AG04450 (cell line): ENCODE measurements at regions not wholly inside any gene's neighbourhood (a gene's known extent, or its start where the extent isn't known, plus 50 kb on each side); places are given as distances from the start of the nearest gene placed in this dataset.

Experiments
- CTCF ChIA-PET: fragments of 300-600, 350-600 bp; formaldehyde crosslinking; extraction: SDS; loops from one replicate; lab custom pipeline; 2022; ENCODE audit warnings: antibody characterized with exemption, inconsistent platforms; lab: Charles Lee
- POLR2A ChIA-PET: fragments of 350-600 bp; formaldehyde crosslinking; extraction: SDS; loops from one replicate; lab custom pipeline; 2021; ENCODE audit warnings: antibody characterized with exemption, inconsistent platforms; lab: Yijun Ruan, JAX
- DNase-seq: peaks from one replicate; pipeline ENCODE4 v3.0.0-alpha.2; 2011; ENCODE audit warnings: low read depth, low spot score
- H3K27ac ChIP-seq: one replicate; pipeline ENCODE4 v1.5.1; 2012; ENCODE audit warnings: low read depth, low read length, control low read depth
- H3K27me3 ChIP-seq: one replicate; pipeline ENCODE4 v1.6.0; 2012; ENCODE audit warnings: low read length; ENCODE audit not compliant: control insufficient read depth, insufficient read depth
- H3K4me3 ChIP-seq: 2 replicates; pipeline ENCODE4 v1.5.1; 2011; ENCODE audit warnings: mild to moderate bottlenecking, low read depth, low read length, control low read depth
- H3K9me3 ChIP-seq: 2 replicates; pipeline ENCODE4 v1.5.1; 2012; ENCODE audit warnings: low read length; ENCODE audit not compliant: control insufficient read depth, insufficient read depth
- TF ChIP-seq, protein P1 (sequence below): IDR thresholded peaks from 2 replicates; pipeline ENCODE4 v1.5.1; 2011; ENCODE audit warnings: low read depth, low read length, control low read depth, inconsistent platforms

DNA sequence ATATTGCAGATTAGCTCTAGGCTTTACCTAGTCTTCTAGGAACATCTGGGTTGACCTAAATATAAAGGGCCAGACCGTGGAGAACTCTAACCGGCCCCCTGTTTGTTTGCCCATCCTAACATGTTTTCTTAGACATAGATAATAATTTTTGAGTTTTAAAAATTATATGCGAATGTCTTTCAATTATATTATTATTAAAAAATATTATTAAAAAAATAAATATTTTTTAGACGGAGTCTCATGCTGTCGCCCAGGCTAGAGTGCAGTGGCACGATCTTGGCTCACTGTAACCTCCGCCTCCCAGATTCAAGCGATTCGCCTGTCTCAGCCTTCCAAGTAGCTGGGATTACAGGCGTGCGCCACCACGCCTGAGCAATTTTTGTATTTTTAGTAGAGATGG, 318.5 kb downstream of the INHBA start:
- peaks cover 2% of the 10 kb centered on the region for H3K27me3 ChIP-seq
- no peak overlapping the region for H3K4me3 ChIP-seq
- CTCF ChIA-PET: no interaction called here
- no peak overlapping the region for H3K27ac ChIP-seq
- POLR2A ChIA-PET: no interaction called here
- no peak for DNase-seq
- TF ChIP-seq, protein P1, sequence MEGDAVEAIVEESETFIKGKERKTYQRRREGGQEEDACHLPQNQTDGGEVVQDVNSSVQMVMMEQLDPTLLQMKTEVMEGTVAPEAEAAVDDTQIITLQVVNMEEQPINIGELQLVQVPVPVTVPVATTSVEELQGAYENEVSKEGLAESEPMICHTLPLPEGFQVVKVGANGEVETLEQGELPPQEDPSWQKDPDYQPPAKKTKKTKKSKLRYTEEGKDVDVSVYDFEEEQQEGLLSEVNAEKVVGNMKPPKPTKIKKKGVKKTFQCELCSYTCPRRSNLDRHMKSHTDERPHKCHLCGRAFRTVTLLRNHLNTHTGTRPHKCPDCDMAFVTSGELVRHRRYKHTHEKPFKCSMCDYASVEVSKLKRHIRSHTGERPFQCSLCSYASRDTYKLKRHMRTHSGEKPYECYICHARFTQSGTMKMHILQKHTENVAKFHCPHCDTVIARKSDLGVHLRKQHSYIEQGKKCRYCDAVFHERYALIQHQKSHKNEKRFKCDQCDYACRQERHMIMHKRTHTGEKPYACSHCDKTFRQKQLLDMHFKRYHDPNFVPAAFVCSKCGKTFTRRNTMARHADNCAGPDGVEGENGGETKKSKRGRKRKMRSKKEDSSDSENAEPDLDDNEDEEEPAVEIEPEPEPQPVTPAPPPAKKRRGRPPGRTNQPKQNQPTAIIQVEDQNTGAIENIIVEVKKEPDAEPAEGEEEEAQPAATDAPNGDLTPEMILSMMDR: no peak
- H3K9me3 ChIP-seq: no peaks in the 10 kb centered on the region

DNA sequence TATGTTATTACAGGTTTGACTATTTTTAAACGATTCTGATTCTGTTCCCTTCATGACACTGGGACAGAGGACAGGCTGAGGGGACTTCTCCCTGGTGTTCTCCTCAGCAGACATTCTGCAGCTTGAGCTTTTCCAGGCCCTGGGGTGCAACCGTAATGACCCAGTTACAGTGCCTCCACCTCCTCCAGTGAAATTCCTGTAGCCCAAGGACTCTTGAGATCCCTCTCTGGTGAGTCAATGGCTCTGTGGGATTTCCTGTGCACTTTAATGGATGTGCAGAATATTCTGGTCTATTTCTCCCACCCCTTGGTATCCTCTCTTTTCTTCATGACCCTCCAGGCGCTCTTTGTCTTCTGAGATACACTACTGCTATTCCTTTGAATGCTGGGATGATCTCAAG, 319.3 kb downstream of the INHBA start:
- TF ChIP-seq, protein P1: no peak
- ChIA-PET CTCF (no interaction called here), POLR2A (no interaction called here)
- H3K9me3 ChIP-seq: no peaks in the 10 kb centered on the region
- no peak overlapping the region for H3K27ac ChIP-seq
- peaks cover 2% of the 10 kb centered on the region for H3K27me3 ChIP-seq
- no peak for DNase-seq
- no peak overlapping the region for H3K4me3 ChIP-seq

DNA sequence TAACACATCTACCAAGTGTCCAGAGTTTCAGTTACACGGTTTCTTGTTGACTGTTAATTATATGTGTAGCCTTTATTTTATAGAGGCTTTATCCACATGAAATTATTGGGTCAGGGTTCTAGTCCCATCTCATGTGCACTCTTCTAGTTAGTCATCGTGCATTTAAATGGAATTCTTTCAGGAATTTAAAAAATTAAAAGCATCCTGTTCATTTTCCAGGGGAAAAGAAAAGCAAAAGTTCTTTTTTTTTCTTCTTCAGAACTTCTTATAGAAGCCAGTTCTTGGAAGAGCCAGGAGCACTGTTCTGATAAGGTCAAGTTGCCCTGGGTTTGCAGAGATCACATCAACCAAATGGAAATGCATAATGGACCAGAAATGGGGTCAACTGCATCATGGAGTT, 324.7 kb downstream of the INHBA start:
- CTCF ChIA-PET: no interaction called here
- TF ChIP-seq, protein P1: no peak
- POLR2A ChIA-PET: no interaction called here

DNA sequence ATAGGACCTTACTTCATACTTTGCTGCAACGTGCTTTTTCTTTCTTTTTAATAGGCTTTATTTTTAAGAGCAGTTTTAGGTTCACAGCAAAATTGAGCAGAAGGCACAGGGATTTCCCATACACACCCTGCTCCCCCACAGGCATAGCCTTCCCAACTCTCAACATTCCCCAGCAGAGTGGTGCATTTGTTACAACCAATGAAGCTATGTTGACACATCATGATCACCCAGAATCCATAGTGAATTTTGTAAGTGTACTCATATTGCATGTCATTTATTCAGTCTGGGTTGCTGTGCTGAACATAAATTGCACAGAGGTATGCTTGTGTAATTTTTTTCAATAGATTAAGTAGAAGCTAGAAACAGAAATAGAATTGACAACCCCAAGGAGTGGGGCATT, 327.3 kb downstream of the INHBA start:
- H3K27ac ChIP-seq: no peak overlapping the region
- DNase-seq: no peak
- H3K9me3 ChIP-seq: no peaks in the 10 kb centered on the region
- CTCF ChIA-PET: interaction anchor here (0.5 kb wide), 1 partner anchor 339 kb away, joined by 3 read pairs; no protein-coding TSS in a partner anchor
- POLR2A ChIA-PET: no interaction called here
- H3K4me3 ChIP-seq: no peak overlapping the region
- TF ChIP-seq, protein P1: no peak
- no peaks in the 10 kb centered on the region for H3K27me3 ChIP-seq

More for the DNA sequence above, 324.7 kb downstream of the INHBA start:
- H3K4me3 ChIP-seq: no peak overlapping the region
- H3K9me3 ChIP-seq: no peaks in the 10 kb centered on the region
- no peaks in the 10 kb centered on the region for H3K27me3 ChIP-seq
- DNase-seq: no peak
- no peak overlapping the region for H3K27ac ChIP-seq

DNA sequence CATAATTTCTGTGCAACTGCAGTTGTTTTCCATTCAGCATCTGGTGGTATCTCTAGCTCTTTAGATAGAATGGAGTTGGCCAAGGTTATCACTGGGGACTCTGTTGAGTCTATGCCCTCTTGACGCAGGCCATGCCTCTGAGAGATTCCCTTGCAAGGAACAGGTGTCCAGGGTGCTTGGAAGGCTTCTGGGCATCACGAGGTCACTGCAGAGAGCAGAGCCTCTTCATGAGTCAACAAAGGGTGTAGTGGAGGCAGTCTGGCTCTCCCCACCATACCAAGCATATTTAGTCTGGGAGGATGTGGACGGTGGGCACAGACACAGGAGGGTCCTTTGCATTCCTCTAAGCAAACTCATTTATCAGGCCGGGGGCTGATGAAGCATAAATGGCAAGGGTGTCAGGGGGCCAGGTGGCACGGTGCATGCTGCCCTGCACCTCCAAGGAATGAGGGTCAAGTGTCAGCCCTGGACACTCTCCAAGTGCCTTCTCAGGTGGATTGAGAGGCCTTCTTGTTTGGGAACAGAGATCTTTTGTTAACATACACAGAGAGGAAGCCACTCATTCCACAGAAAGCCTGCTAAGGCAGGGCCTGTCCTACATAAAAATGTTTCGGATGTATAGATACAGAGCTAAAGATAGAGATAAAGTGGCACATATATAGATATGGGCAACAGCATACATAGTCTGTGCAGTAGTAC, 328.6 kb downstream of the INHBA start:
- CTCF ChIA-PET: no interaction called here
- Histone ChIP-seq H3K9me3 (no peaks in the 10 kb centered on the region), H3K27ac (no peak overlapping the region), H3K27me3 (no peaks in the 10 kb centered on the region), H3K4me3 (no peak overlapping the region)
- DNase-seq: no peak
- TF ChIP-seq, protein P1: no peak
- POLR2A ChIA-PET: no interaction called here
